ENCODE measurements at regions not wholly inside any gene's neighbourhood (a gene's known extent, or its start where the extent isn't known, plus 50 kb on each side); places are given as distances from the start of the nearest gene placed in this dataset.

DNA sequence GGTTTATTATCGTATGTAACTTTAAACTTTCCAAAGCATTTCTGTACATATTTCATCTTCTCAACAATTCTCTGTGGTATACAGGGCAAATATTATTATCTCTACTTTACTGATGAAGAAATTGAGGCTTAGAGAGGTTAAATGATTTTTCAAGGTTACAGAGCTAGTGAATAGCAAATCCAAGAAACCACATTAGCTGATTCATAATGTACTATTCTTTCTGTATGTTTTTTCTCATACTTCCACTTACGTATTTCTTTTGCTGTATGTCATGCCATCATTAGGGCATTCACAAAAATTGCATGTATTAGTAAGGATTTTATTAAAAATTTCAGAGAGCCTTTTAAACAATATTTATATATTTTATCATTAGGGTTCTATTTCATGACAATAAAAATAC is 372.4 kb upstream of the DMAC1 start:
- TF ChIP-seq ZNF274 (IDR thresholded peaks at IDR 0.05; ENCODE audit: low read depth, low read length) (no peak), YY1 (IDR thresholded peaks at IDR 0.05; ENCODE audit: insufficient read depth, insufficient read length) (no peak)
